GM12878 (cell line): ENCODE measurements at regions not wholly inside any gene's neighbourhood (a gene's known extent, or its start where the extent isn't known, plus 50 kb on each side); places are given as distances from the start of the nearest gene placed in this dataset.

ENCODE experiments used
- ATAC-seq: fragments of 200-7000 bp; cut with Tn5 transposase; 3 replicates; pipeline ENCODE4 v1.9.1; 2020; ENCODE audit warnings: mild to moderate bottlenecking, moderate library complexity
- BruUV-seq: library from RNA; stranded (reverse); fragments of 400-500 nt; replicated peaks from 2 replicates; lab custom pipeline; 2021; lab: Mats Ljungman, UMichigan
- CTCF ChIA-PET: fragments of 300-600 bp; sonication (Branson Sonifier 250); formaldehyde crosslinking; extraction: SDS; loops from one replicate; lab custom pipeline; 2021; ENCODE audit warnings: inconsistent platforms; lab: Yijun Ruan, JAX
- POLR2A ChIA-PET: fragments of 350-600 bp; formaldehyde crosslinking; extraction: SDS; loops from one replicate; lab custom pipeline; 2021; ENCODE audit warnings: inconsistent platforms; lab: Charles Lee
- RAD21 ChIA-PET: fragments of 300-600 bp; sonication (Branson Sonifier 250); formaldehyde crosslinking; loops from one replicate; lab custom pipeline; 2023; ENCODE audit warnings: antibody characterized with exemption; ENCODE audit not compliant: unreplicated experiment; lab: Charles Lee
- SMC1A ChIA-PET: fragments of 300-600 bp; sonication (Branson Sonifier 250); formaldehyde crosslinking; loops from one replicate; lab custom pipeline; 2023; ENCODE audit not compliant: unreplicated experiment, uncharacterized antibody; lab: Charles Lee
- DNase-seq: peaks from one replicate; pipeline ENCODE4 v3.0.0-alpha.2; 2011; ENCODE audit warnings: low read depth, low spot score
- FAIRE-seq: peaks from 3 replicates; lab custom pipeline; 2011; peaks lifted over from hg19 to GRCh38; lab: Jason Lieb, UNC
- H2AFZ ChIP-seq: 2 replicates; pipeline ENCODE4 v1.6.0; 2011; ENCODE audit warnings: low read depth, low read length, control low read depth; ENCODE audit not compliant: control insufficient read depth
- H3K27ac ChIP-seq: 2 replicates; pipeline ENCODE4 v1.5.1; 2011; ENCODE audit warnings: control low read depth; ENCODE audit not compliant: control insufficient read depth, insufficient read depth
- H3K27me3 ChIP-seq, 2 experiments: replicated peaks in 1 of 2; 2 replicates each; pipeline versions ENCODE4 v1.6.0 to v1.6.1; 2011; ENCODE audit warnings: low read length in 1 of 2; ENCODE audit not compliant: control insufficient read depth in 2 of 2, insufficient read depth in 2 of 2
- H3K36me3 ChIP-seq, 2 experiments: 2 replicates each; pipeline ENCODE4 v1.5.1; 2011; ENCODE audit warnings: low read length in 1 of 2; ENCODE audit not compliant: control insufficient read depth in 2 of 2, insufficient read depth in 2 of 2
- H3K4me1 ChIP-seq: 2 replicates; pipeline ENCODE4 v1.6.1; 2011; ENCODE audit warnings: mild to moderate bottlenecking, low read length, moderate library complexity, mixed read lengths; ENCODE audit not compliant: control insufficient read depth, insufficient read depth
- H3K4me2 ChIP-seq: 2 replicates; pipeline ENCODE4 v1.6.0; 2011; ENCODE audit warnings: control low read depth; ENCODE audit not compliant: control insufficient read depth, insufficient read depth
- H3K4me3 ChIP-seq: fragments of 200-600 bp; sonication (generic); 2 replicates; pipeline ENCODE4 v1.5.1; 2016
- H3K79me2 ChIP-seq: 2 replicates; pipeline ENCODE4 v1.6.0; 2011; ENCODE audit warnings: low read length; ENCODE audit not compliant: control insufficient read depth, insufficient read depth
- H3K9ac ChIP-seq: 2 replicates; pipeline ENCODE4 v1.8.0; 2011; ENCODE audit warnings: low read length, control low read depth, mixed read lengths; ENCODE audit not compliant: control insufficient read depth, insufficient read depth
- H3K9me3 ChIP-seq: replicated peaks from 3 replicates; pipeline ENCODE4 v1.5.1; 2011; ENCODE audit warnings: mild to moderate bottlenecking, low read length; ENCODE audit not compliant: control insufficient read depth, insufficient read depth
- H4K20me1 ChIP-seq: 2 replicates; pipeline ENCODE4 v1.6.0; 2011; ENCODE audit not compliant: control insufficient read depth, insufficient read depth
- CREM ChIP-seq: IDR thresholded peaks from 2 replicates; pipeline ENCODE4 v1.6.1; 2014; ENCODE audit warnings: antibody characterized with exemption, low read depth
- E2F4 ChIP-seq: IDR thresholded peaks from 2 replicates; pipeline ENCODE4 v1.6.1; 2012; ENCODE audit warnings: low read depth, low read length, improper control_type of control experiment
- HCFC1 ChIP-seq: fragments of 150-350 bp; IDR thresholded peaks from 2 replicates; pipeline ENCODE4 v1.6.1; 2014; ENCODE audit warnings: low read length
- NFXL1 ChIP-seq: fragments of 450-650 bp; IDR thresholded peaks from 2 replicates; pipeline ENCODE4 v1.6.1; 2017; ENCODE audit warnings: antibody characterized with exemption, mild to moderate bottlenecking, borderline replicate concordance
- SIX5 ChIP-seq: IDR thresholded peaks from 2 replicates; pipeline ENCODE4 v1.6.1; 2011; ENCODE audit warnings: mild to moderate bottlenecking, low read depth, low read length, moderate library complexity; ENCODE audit not compliant: severe bottlenecking
- SMARCA5 ChIP-seq: fragments of 450-650 bp; IDR thresholded peaks from 2 replicates; pipeline ENCODE4 v1.6.1; 2017; ENCODE audit warnings: mild to moderate bottlenecking
- SUPT20H ChIP-seq: IDR thresholded peaks from 2 replicates; pipeline ENCODE4 v1.6.1; 2011; ENCODE audit warnings: low read depth, mild to moderate bottlenecking, low read length, moderate library complexity, borderline replicate concordance; ENCODE audit not compliant: control insufficient read depth
- TAF1 ChIP-seq: IDR thresholded peaks from 2 replicates; pipeline ENCODE4 v1.6.1; 2011; ENCODE audit warnings: mild to moderate bottlenecking, low read depth, low read length, borderline replicate concordance
- YY1 ChIP-seq: IDR thresholded peaks from 2 replicates; pipeline ENCODE4 v1.6.1; 2011; ENCODE audit warnings: low read depth, mild to moderate bottlenecking, low read length
- WGBS: methylation state at CpG from one replicate; pipeline ENCODE4 v1.1.6; 2016; ENCODE audit warnings: low lambda C conversion rate; ENCODE audit not compliant: insufficient replicate concordance, insufficient coverage; ENCODE audit errors: missing lambda C conversion rate; 5-methylcytosine and 5-hydroxymethylcytosine counted together
- in situ Hi-C: fragments of 300-500 bp; cut with MboI; formaldehyde crosslinking; loops from 9 replicates; pipeline ENCODE4 v1.14.3; 2018; ENCODE audit warnings: mixed read lengths
- intact Hi-C: fragments of 100-400 bp; cut with micrococcal nuclease; formaldehyde crosslinking; loops from one replicate; pipeline ENCODE4 v1.14.2; 2022; ENCODE audit not compliant: unreplicated experiment
- TF ChIP-seq, protein P1 (sequence below): fragments of 450-650 bp; formaldehyde crosslinking; IDR thresholded peaks from 2 replicates; pipeline ENCODE4 v1.4.0; 2022; ENCODE audit warnings: mild to moderate bottlenecking, moderate library complexity

GRCh38 chr3:124056846-124057245 lies 64.9 kb upstream of the ROPN1 start:
- WGBS: 18% methylated on average over 2 of the region's 2 CpGs
- Histone ChIP-seq H3K4me2 (no peak overlapping the region), H3K79me2 (no peaks in the 10 kb centered on the region), H3K27me3 (peaks cover 0 to 1% of the 10 kb centered on the region in 2 experiments; a peak in 2 of 4 replicates), H3K9ac (no peak overlapping the region), H2AFZ (no peak overlapping the region), H3K36me3 (no peaks in the 10 kb centered on the region), H3K4me3 (no peak overlapping the region), H4K20me1 (no peaks in the 10 kb centered on the region), H3K4me1 (no peaks in the 10 kb centered on the region), H3K27ac (no peak overlapping the region), H3K9me3 (no peaks in the 10 kb centered on the region)
- FAIRE-seq (no peak), DNase-seq (no peak), ATAC-seq (no peak)
- BruUV-seq: no TSS peak
- POLR2A ChIA-PET: no interaction called here
- RAD21 ChIA-PET: no interaction called here
- in situ Hi-C loops (no loop called here), intact Hi-C loops (no loop called here)
- SMC1A ChIA-PET: interaction anchor here (0.9 kb wide), 1 partner anchor 14 kb away, joined by 3 read pairs; no protein-coding TSS in a partner anchor
- TF ChIP-seq CREM (no peak), HCFC1 (no peak), TAF1 (no peak), SUPT20H (no peak), SIX5 (no peak), SMARCA5 (no peak), NFXL1 (no peak), E2F4 (no peak), YY1 (no peak)
- TF ChIP-seq, protein P1, sequence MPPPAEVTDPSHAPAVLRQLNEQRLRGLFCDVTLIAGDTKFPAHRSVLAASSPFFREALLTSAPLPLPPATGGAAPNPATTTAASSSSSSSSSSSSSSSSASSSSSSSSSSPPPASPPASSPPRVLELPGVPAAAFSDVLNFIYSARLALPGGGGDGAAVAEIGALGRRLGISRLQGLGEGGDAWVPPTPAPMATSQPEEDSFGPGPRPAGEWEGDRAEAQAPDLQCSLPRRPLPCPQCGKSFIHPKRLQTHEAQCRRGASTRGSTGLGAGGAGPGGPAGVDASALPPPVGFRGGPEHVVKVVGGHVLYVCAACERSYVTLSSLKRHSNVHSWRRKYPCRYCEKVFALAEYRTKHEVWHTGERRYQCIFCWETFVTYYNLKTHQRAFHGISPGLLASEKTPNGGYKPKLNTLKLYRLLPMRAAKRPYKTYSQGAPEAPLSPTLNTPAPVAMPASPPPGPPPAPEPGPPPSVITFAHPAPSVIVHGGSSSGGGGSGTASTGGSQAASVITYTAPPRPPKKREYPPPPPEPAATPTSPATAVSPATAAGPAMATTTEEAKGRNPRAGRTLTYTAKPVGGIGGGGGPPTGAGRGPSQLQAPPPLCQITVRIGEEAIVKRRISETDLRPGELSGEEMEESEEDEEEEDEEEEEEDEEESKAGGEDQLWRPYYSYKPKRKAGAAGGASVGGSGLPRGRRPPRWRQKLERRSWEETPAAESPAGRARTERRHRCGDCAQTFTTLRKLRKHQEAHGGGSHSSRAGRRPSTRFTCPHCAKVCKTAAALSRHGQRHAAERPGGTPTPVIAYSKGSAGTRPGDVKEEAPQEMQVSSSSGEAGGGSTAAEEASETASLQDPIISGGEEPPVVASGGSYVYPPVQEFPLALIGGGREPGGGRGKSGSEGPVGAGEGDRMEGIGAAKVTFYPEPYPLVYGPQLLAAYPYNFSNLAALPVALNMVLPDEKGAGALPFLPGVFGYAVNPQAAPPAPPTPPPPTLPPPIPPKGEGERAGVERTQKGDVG (CRISPR knock-in tag): no peak
- CTCF ChIA-PET: interaction anchor here (1.2 to 1.5 kb wide), 2 partner anchors 23 to 24 kb away, joined by 3 read pairs; no protein-coding TSS in a partner anchor
